SK-N-SH treated with all-trans-retinoic acid at 6 μM for 48 hours (cell line): ENCODE measurements at regions not wholly inside any gene's neighbourhood (a gene's known extent, or its start where the extent isn't known, plus 50 kb on each side); places are given as distances from the start of the nearest gene placed in this dataset.

Experiments used
- ATAC-seq: fragments of 200-7000 bp; cut with Tn5 transposase; 3 replicates; pipeline ENCODE4 v1.9.1; 2020; ENCODE audit warnings: mild to moderate bottlenecking, moderate library complexity
- ARNTL ChIP-seq: fragments of 450-650 bp; formaldehyde crosslinking; IDR thresholded peaks from 2 replicates; pipeline ENCODE4 v1.5.0; 2020; ENCODE audit warnings: low read depth, mild to moderate bottlenecking, moderate library complexity, borderline replicate concordance
- CREB5 ChIP-seq: fragments of 250-450 bp; sonication (Bioruptor Pico); IDR thresholded peaks from 2 replicates; pipeline ENCODE4 v1.5.1; 2020; ENCODE audit warnings: low read depth, mild to moderate bottlenecking, moderate library complexity
- CSDC2 ChIP-seq: fragments of 250-450 bp; sonication (Bioruptor Pico); IDR thresholded peaks from 2 replicates; pipeline ENCODE4 v1.5.0; 2020; ENCODE audit warnings: mild to moderate bottlenecking, moderate library complexity
- CSRNP3 ChIP-seq: fragments of 250-450 bp; sonication (Bioruptor Pico); IDR thresholded peaks from 2 replicates; pipeline ENCODE4 v1.5.1; 2021; ENCODE audit warnings: mild to moderate bottlenecking, moderate library complexity
- ESRRG ChIP-seq: fragments of 250-450 bp; sonication (Bioruptor Pico); IDR thresholded peaks from 2 replicates; pipeline ENCODE4 v1.6.1; 2021; ENCODE audit warnings: mild to moderate bottlenecking
- GLIS3 ChIP-seq: fragments of 250-450 bp; sonication (Bioruptor Pico); IDR thresholded peaks from 2 replicates; pipeline ENCODE4 v1.5.0; 2020; ENCODE audit warnings: mild to moderate bottlenecking, moderate library complexity
- PATZ1 ChIP-seq: fragments of 250-450 bp; sonication (Bioruptor Pico); IDR thresholded peaks from 2 replicates; pipeline ENCODE4 v1.8.0; 2020; ENCODE audit warnings: mild to moderate bottlenecking, moderate library complexity, borderline replicate concordance
- POU6F1 ChIP-seq: fragments of 250-450 bp; sonication (Bioruptor Pico); IDR thresholded peaks from 2 replicates; pipeline ENCODE4 v1.8.0; 2021; ENCODE audit warnings: low read depth, mild to moderate bottlenecking, moderate library complexity, borderline replicate concordance
- PPARA ChIP-seq: fragments of 250-450 bp; sonication (Bioruptor Pico); IDR thresholded peaks from 2 replicates; pipeline ENCODE4 v1.5.0; 2020; ENCODE audit warnings: mild to moderate bottlenecking, borderline replicate concordance
- TCF4 ChIP-seq: fragments of 250-450 bp; sonication (Bioruptor Pico); IDR thresholded peaks from 2 replicates; pipeline ENCODE4 v1.8.0; 2021; ENCODE audit warnings: mild to moderate bottlenecking, moderate library complexity, borderline replicate concordance
- TOX ChIP-seq: fragments of 250-450 bp; sonication (Bioruptor Pico); IDR thresholded peaks from 2 replicates; pipeline ENCODE4 v1.8.0; 2021; ENCODE audit warnings: mild to moderate bottlenecking, moderate library complexity, borderline replicate concordance
- TSHZ2 ChIP-seq: fragments of 250-450 bp; sonication (Bioruptor Pico); IDR thresholded peaks from 2 replicates; pipeline ENCODE4 v1.5.0; 2020; ENCODE audit warnings: mild to moderate bottlenecking, moderate library complexity
- ZC3H10 ChIP-seq: fragments of 250-450 bp; sonication (Bioruptor Pico); IDR thresholded peaks from 2 replicates; pipeline ENCODE4 v1.5.1; 2021; ENCODE audit warnings: mild to moderate bottlenecking, moderate library complexity
- ZFP3 ChIP-seq: fragments of 250-450 bp; sonication (Bioruptor Pico); IDR thresholded peaks from 2 replicates; pipeline ENCODE4 v1.5.0; 2020; ENCODE audit warnings: mild to moderate bottlenecking, moderate library complexity
- ZNF565 ChIP-seq: fragments of 450-650 bp; formaldehyde crosslinking; conservative IDR thresholded peaks from 2 replicates; pipeline ENCODE4 v1.5.0; 2020; ENCODE audit warnings: low read depth, mild to moderate bottlenecking, moderate library complexity
- ZNF70 ChIP-seq: fragments of 450-650 bp; formaldehyde crosslinking; IDR thresholded peaks from 2 replicates; pipeline ENCODE4 v1.5.0; 2020; ENCODE audit warnings: mild to moderate bottlenecking, moderate library complexity
- ZNF8 ChIP-seq: fragments of 450-650 bp; formaldehyde crosslinking; IDR thresholded peaks from 2 replicates; pipeline ENCODE4 v1.5.0; 2020; ENCODE audit warnings: mild to moderate bottlenecking, moderate library complexity

GRCh38 chrX:17298564-17298963 lies 76.4 kb upstream of the NHS start:
- no peak for TF ChIP-seq GLIS3 (CRISPR knock-in tag)
- no peak for TF ChIP-seq ZNF70 (CRISPR knock-in tag)
- no peak for TF ChIP-seq PPARA (CRISPR knock-in tag)
- no peak for TF ChIP-seq TOX (CRISPR knock-in tag)
- no peak for TF ChIP-seq ZNF565 (CRISPR knock-in tag)
- no peak for TF ChIP-seq ZNF8
- no peak for TF ChIP-seq TCF4 (CRISPR knock-in tag)
- no peak for TF ChIP-seq ESRRG (CRISPR knock-in tag)
- TF ChIP-seq POU6F1 (CRISPR knock-in tag), result no peak
- TF ChIP-seq PATZ1 (CRISPR knock-in tag), result no peak
- no peak for TF ChIP-seq ZC3H10
- no peak for TF ChIP-seq ZFP3 (CRISPR knock-in tag)
- no peak for TF ChIP-seq CSDC2 (CRISPR knock-in tag)
- TF ChIP-seq TSHZ2 (CRISPR knock-in tag), result no peak
- no peak for TF ChIP-seq CREB5 (CRISPR knock-in tag)
- TF ChIP-seq ARNTL (CRISPR knock-in tag), result no peak
- no peak for ATAC-seq

GRCh38 chrX:17299206-17299605 lies 75.8 kb upstream of the NHS start:
- TF ChIP-seq ZC3H10 (no peak), PPARA (CRISPR knock-in tag) (no peak), CSRNP3 (CRISPR knock-in tag) (no peak)
- no peak for ATAC-seq

GRCh38 chrX:17323397-17323796 lies 51.6 kb upstream of the NHS start:
- no peak for TF ChIP-seq POU6F1 (CRISPR knock-in tag)
- TF ChIP-seq CREB5 (CRISPR knock-in tag), result no peak

More at GRCh38 chrX:17323397-17323796, 51.6 kb upstream of the NHS start:
- ATAC-seq, result no peak
